ENCODE measurements at regions not wholly inside any gene's neighbourhood (a gene's known extent, or its start where the extent isn't known, plus 50 kb on each side); places are given as distances from the start of the nearest gene placed in this dataset.

GRCh38 chr18:53639687-53640086, 584.8 kb downstream of the MBD2 start:
- Histone ChIP-seq H3K27ac (ENCODE audit: low read depth, low read length) (no peak overlapping the region), H3K4me1 (ENCODE audit: insufficient read depth, low read length) (no peaks in the 10 kb centered on the region)

DNA sequence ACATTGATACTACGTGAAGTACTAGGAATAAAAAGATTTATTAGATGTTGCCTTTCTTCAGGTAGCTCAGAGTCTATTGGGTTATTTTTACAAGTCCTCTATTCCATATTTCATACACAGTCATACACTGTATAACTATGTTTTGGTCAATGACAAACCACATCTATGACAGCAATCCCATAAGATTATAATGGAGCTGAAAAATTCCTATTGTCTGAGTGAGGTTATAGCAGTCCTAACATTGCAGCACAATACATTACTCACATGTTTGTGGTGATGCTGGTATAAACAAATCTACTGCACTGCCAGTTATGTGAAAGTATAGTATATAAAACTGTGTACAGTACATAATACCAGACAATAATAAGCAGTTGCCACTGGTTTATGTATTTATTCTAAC, 595.1 kb downstream of the MBD2 start:
- TF ChIP-seq, protein P1, sequence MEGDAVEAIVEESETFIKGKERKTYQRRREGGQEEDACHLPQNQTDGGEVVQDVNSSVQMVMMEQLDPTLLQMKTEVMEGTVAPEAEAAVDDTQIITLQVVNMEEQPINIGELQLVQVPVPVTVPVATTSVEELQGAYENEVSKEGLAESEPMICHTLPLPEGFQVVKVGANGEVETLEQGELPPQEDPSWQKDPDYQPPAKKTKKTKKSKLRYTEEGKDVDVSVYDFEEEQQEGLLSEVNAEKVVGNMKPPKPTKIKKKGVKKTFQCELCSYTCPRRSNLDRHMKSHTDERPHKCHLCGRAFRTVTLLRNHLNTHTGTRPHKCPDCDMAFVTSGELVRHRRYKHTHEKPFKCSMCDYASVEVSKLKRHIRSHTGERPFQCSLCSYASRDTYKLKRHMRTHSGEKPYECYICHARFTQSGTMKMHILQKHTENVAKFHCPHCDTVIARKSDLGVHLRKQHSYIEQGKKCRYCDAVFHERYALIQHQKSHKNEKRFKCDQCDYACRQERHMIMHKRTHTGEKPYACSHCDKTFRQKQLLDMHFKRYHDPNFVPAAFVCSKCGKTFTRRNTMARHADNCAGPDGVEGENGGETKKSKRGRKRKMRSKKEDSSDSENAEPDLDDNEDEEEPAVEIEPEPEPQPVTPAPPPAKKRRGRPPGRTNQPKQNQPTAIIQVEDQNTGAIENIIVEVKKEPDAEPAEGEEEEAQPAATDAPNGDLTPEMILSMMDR (IDR thresholded peaks at IDR 0.05; ENCODE audit: extremely low read depth, low read depth, low read length), result no peak
- Histone ChIP-seq H3K27ac (ENCODE audit: low read depth, low read length) (no peak overlapping the region), H3K79me2 (ENCODE audit: insufficient read depth, low read length) (no peaks in the 10 kb centered on the region), H3K4me2 (ENCODE audit: insufficient read depth, low read length) (no peak overlapping the region), H3K4me1 (ENCODE audit: insufficient read depth, low read length) (no peaks in the 10 kb centered on the region), H2AFZ (ENCODE audit: low read length) (no peak overlapping the region), H3K4me3 (ENCODE audit: insufficient read depth, low read length) (no peak overlapping the region), H3K9me3 (ENCODE audit: low read depth, low read length) (no peaks in the 10 kb centered on the region), H3K27me3 (ENCODE audit: insufficient read depth, low read length) (no peaks in the 10 kb centered on the region), H4K20me1 (ENCODE audit: insufficient read depth, low read length) (no peaks in the 10 kb centered on the region), H3K36me3 (ENCODE audit: insufficient read depth, low read length) (no peaks in the 10 kb centered on the region)
- DNase-seq (ENCODE audit: insufficient read length, low spot score, missing footprints), result no peak

More at GRCh38 chr18:53639687-53640086, 584.8 kb downstream of the MBD2 start:
- no peak for DNase-seq (ENCODE audit: insufficient read length, low spot score, missing footprints)
- Histone ChIP-seq H3K36me3 (ENCODE audit: insufficient read depth, low read length) (no peaks in the 10 kb centered on the region), H3K79me2 (ENCODE audit: insufficient read depth, low read length) (no peaks in the 10 kb centered on the region), H3K27me3 (ENCODE audit: insufficient read depth, low read length) (no peaks in the 10 kb centered on the region), H3K4me2 (ENCODE audit: insufficient read depth, low read length) (no peak overlapping the region), H4K20me1 (ENCODE audit: insufficient read depth, low read length) (no peaks in the 10 kb centered on the region), H3K9me3 (ENCODE audit: low read depth, low read length) (peaks cover 3% of the 10 kb centered on the region), H3K4me3 (ENCODE audit: insufficient read depth, low read length) (no peak overlapping the region), H2AFZ (ENCODE audit: low read length) (no peak overlapping the region)
- TF ChIP-seq, protein P1 (IDR thresholded peaks at IDR 0.05; ENCODE audit: extremely low read depth, low read depth, low read length), result no peak

DNA sequence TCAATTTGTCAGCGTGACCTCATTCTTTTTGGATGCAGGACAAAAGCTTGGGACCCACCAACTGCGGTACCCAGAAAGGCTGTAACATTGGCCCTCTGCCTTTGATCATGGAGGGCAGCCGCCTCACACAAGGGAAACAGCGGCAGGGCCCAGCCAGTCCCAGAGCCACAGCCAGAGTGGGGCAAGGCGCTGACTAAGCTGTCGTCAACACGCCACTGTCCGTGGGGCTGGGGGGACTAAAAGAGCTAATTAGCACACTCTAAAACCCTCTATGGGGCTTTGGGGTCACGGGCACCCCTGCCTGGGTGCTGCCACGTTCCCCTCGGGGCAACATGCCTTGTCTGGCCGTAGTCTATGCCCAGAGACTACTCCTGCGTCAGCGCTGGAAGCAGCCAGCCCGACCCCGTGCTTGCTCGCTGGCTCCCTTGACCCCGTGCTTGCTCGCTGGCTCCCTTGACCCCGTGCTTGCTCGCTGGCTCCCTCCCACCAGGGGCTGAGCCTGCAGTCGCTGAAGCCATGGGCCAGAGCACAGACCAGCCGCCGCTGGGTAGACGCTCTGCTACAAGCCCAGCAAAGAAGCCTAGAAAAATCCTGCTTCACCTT, 598.4 kb downstream of the MBD2 start:
- DNase-seq (ENCODE audit: insufficient read length, low spot score, missing footprints), result no peak

DNA sequence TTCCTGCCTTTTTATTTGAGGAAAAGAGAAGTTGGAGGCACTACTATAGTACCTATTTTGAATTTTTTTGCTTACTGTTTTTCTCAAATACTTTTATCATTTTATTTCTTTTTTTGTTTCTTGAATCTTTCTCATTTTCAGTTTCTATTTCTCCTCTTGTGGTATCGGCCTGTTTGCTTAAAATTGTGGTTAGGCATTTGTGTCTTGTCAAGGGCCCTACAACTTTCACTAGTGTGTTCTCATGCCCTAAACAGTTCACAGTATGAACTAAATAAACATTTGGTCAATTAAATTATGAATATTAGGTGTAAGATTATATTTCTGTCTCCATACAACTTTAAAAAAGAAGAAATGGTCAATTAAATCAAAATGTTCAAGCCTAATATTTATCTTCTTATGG, 613.5 kb downstream of the MBD2 start:
- no peaks in the 10 kb centered on the region for H3K79me2 ChIP-seq (ENCODE audit: insufficient read depth, low read length)
- H3K27me3 ChIP-seq (ENCODE audit: insufficient read depth, low read length), result no peaks in the 10 kb centered on the region
- no peaks in the 10 kb centered on the region for H4K20me1 ChIP-seq (ENCODE audit: insufficient read depth, low read length)
- no peak overlapping the region for H3K27ac ChIP-seq (ENCODE audit: low read depth, low read length)
- no peaks in the 10 kb centered on the region for H3K36me3 ChIP-seq (ENCODE audit: insufficient read depth, low read length)
- no peak overlapping the region for H3K4me3 ChIP-seq (ENCODE audit: insufficient read depth, low read length)
- H3K9me3 ChIP-seq (ENCODE audit: low read depth, low read length), result no peaks in the 10 kb centered on the region
- H2AFZ ChIP-seq (ENCODE audit: low read length), result no peak overlapping the region
- TF ChIP-seq, protein P1 (IDR thresholded peaks at IDR 0.05; ENCODE audit: extremely low read depth, low read depth, low read length), result no peak
- H3K4me1 ChIP-seq (ENCODE audit: insufficient read depth, low read length), result no peaks in the 10 kb centered on the region
- H3K4me2 ChIP-seq (ENCODE audit: insufficient read depth, low read length), result no peak overlapping the region
- no peak for DNase-seq (ENCODE audit: insufficient read length, low spot score, missing footprints)

More for the DNA sequence above, 598.4 kb downstream of the MBD2 start:
- H2AFZ ChIP-seq (ENCODE audit: low read length), result no peak overlapping the region
- H3K36me3 ChIP-seq (ENCODE audit: insufficient read depth, low read length), result no peaks in the 10 kb centered on the region
- H3K79me2 ChIP-seq (ENCODE audit: insufficient read depth, low read length), result no peaks in the 10 kb centered on the region
- H4K20me1 ChIP-seq (ENCODE audit: insufficient read depth, low read length), result no peaks in the 10 kb centered on the region
- TF ChIP-seq, protein P1 (IDR thresholded peaks at IDR 0.05; ENCODE audit: extremely low read depth, low read depth, low read length), result no peak
- H3K4me2 ChIP-seq (ENCODE audit: insufficient read depth, low read length), result no peak overlapping the region
- no peaks in the 10 kb centered on the region for H3K27me3 ChIP-seq (ENCODE audit: insufficient read depth, low read length)
- no peaks in the 10 kb centered on the region for H3K9me3 ChIP-seq (ENCODE audit: low read depth, low read length)
- H3K27ac ChIP-seq (ENCODE audit: low read depth, low read length), result no peak overlapping the region
- H3K4me1 ChIP-seq (ENCODE audit: insufficient read depth, low read length), result no peaks in the 10 kb centered on the region
- H3K4me3 ChIP-seq (ENCODE audit: insufficient read depth, low read length), result no peak overlapping the region
